DMS53 treated with DMSO at 0.1 percent for 48 hours (cell line): ENCODE measurements at regions not wholly inside any gene's neighbourhood (a gene's known extent, or its start where the extent isn't known, plus 50 kb on each side); places are given as distances from the start of the nearest gene placed in this dataset.
"Not testable (repeated sequence)": the region's sequence is repeated elsewhere in the genome, so short reads cannot be mapped to it uniquely, and the experiment has no call there.

ENCODE experiments used
- DNase-seq: peaks from one replicate; lab custom pipeline; 2025; ENCODE audit not compliant: unreplicated experiment; lab: John Stamatoyannopoulos, UW

- DNase-seq, result no peak
Measured at GRCh38 chr13:86840250-86841191, 830.6 kb upstream of the SLITRK5 start.

GRCh38 chr13:86841264-86841663 lies 829.9 kb upstream of the SLITRK5 start:
- no peak for DNase-seq

- no peak for DNase-seq
Measured at GRCh38 chr13:86846501-86846900, 824.7 kb upstream of the SLITRK5 start.

DNA sequence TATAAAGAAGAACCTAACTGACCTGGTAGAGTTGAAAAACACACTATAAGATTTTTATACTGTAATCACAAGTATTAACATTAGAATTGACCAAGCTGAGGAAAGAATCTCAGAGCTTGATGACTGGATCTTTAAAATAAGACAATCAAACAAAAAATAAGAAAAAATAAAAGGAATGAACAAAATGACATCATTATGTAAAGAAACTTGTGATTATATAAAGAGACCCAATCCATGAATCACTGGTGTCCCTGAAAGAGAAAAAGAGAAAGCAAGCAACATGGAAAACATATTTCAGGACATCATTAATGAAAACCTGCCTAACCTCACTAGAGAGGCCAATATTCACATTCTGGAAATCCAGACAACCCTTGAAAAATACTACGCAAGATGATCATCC lies 822.5 kb upstream of the SLITRK5 start:
- no peak for DNase-seq

GRCh38 chr13:86856991-86857390 lies 814.2 kb upstream of the SLITRK5 start:
- no peak for DNase-seq

- no peak for DNase-seq
Measured at GRCh38 chr13:86858216-86858615, 813.0 kb upstream of the SLITRK5 start.

DNA sequence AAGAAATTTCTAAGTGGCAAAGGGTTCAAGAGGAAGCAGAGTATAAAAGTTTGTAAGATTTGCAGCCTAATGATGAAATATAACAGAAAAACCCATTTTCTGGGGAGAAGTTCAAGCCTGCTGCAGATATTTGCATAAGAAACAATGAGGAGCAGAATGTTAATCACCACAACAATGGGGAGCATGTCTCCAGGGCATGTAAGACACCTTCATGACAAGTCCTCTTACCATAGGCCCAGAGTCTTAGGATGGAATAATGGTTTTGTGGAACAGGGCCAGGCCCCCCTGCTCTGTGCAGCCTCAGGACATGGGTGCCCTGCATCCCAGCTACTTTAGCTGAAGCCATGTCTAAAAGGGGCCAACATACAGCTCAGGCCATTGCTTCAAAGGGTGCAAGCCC lies 809.0 kb upstream of the SLITRK5 start:
- DNase-seq, result no peak

DNA sequence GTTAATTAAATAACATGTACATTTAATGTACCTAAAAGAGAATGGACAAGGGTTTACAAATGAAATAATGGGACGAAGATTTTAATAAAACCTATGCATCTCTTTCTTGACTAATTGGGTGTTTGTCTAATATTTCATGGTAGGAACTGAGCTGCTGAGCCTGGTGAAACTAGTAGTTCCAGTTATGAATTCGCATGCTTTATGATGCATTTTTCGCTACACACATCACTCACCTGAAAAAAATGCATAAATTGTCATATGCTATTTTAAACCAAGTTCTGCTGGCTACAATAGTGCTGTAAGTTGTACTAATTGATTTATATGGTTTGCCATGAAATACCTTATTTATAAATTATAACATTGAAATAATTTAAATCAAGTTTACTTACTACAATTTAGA lies 806.8 kb upstream of the SLITRK5 start:
- no peak for DNase-seq

- DNase-seq, result no peak
Measured at GRCh38 chr13:86870444-86870843, 800.7 kb upstream of the SLITRK5 start.

DNA sequence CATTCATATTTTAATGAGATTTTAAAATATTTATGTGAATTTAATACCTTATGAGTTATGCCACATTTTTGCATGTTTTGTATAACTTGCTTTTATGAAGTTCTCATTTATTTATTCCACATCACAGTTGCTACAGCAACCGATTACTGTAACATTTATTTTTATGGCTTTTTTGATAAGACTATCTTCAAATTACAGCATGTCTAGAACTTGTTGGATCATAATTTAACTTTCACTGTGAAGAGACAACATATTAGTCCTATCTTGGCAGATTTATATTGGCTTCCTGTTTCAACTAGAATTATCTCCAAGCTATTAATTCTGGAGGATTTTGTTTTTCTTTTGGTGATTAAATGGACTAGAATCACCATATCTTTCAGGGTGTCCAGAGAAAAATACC lies 793.7 kb upstream of the SLITRK5 start:
- no peak for DNase-seq

GRCh38 chr13:86878781-86879180 lies 792.4 kb upstream of the SLITRK5 start:
- no peak for DNase-seq

- no peak for DNase-seq
Measured at GRCh38 chr13:86881390-86881789, 789.8 kb upstream of the SLITRK5 start.

DNA sequence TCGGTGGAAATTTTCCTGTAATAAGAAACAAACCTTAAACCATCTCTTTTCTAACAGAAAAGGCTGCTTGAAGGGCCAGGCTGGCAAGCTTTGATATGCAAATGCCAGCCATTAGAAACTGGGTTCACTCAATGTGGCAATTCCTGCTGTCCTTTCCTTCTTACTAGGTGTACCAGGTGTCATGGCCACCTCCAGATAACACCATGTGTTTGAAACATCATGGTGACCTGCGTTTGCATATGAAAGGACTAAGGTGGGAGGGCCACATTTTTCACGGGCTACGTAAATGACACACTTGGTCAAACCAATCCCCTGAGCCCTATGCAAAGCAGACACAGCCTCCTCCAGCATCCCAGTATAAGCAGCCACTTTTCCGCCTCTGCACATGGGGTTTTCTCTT lies 789.1 kb upstream of the SLITRK5 start:
- no peak for DNase-seq

DNA sequence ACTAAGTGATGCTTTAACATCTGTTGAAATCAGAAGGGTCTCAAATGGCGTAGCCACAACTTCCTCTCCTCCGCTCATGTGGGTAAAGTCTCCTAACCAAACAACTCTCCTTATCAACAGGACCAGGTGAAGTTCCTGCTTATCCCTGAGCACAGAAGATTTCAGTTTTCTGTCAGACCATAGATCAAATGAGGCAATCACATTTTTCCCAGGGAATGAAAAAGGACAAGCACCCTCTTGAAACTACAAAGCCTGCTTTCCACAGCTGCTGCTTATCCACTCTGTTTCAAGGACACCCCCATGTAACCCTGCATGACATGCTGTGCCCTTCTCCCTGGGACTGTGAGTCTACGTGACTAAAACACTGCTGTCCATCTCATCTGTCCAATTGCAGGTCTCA lies 788.3 kb upstream of the SLITRK5 start:
- DNase-seq, result no peak

DNA sequence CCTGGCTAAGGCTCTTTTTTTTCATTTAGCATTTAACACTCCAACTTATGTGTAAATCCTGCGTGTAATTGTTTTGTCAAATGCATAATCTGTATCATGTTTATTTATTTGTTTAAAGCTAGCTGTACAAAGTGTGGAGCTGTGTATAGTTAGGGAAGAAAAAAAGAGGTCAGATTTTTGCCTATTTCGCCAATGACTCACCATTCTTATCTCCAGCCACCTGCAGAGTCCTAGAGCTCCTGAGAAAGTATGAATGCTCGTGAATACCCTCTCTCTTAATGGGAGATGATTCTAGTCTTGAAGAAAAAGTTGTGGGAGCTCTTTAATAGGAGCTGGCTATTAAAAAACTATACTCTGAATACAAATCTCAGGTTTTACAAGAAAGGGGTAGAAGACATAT lies 778.8 kb upstream of the SLITRK5 start:
- no peak for DNase-seq

GRCh38 chr13:86900906-86901305 lies 770.3 kb upstream of the SLITRK5 start:
- DNase-seq, result no peak

DNA sequence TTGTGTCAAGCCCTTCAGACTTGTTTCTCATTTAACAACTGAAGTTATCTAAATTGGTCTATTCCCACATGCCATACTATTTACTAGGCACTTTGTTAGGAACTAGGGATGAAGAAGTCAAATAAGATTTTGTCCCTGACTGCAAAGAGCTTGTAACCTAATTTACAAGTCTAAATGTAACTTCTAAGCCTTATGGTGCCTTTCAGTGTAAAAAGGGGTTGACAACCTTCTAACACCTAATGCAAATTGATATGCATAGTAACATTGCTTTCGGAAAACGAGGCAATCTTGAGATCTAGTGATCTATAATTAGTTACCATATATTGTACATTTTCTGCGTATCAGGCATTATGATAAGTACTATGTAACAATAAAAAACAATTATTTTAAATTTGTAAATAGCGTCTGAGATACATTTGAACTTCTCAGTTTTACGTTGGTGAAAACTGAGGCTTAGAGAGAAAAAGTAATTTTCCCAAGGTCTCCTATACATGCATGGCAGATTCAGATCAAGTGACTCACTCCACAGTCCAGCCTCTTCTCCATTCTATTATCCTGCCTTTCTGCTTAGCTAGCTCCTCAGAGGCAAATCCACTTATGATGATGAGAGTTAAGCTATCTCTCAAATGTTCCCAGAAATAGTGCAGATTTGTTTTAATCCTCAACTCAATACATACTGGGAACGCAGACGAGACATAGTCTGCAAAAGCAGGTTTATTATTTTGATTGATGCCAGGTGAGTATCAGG lies 764.9 kb upstream of the SLITRK5 start:
- DNase-seq, result no peak

DNA sequence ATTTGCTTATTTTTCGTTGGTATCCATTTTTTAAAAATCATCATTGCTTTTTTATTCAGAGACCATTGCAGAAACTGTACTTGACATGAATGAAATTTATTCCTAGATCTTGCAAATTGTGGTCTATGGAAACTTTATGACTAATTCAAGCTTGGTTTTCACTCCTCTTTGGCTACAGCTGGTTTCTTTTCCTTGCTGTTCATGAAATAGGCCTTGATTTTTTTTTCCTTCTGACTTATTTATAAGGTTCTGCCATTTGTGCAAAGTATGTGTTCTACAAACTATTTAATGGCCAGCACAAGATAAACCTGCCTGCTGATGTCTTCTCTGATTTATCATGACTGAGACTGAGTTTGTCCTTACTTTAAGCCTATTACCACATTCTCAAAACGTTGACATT lies 764.0 kb upstream of the SLITRK5 start:
- no peak for DNase-seq

- DNase-seq, result no peak
Measured at GRCh38 chr13:86909318-86909717, 761.9 kb upstream of the SLITRK5 start.

- DNase-seq, result no peak
Measured at GRCh38 chr13:86914757-86915156, 756.4 kb upstream of the SLITRK5 start.

- not testable (repeated sequence) for DNase-seq
Measured at GRCh38 chr13:86917438-86917837, 753.7 kb upstream of the SLITRK5 start.

GRCh38 chr13:86918682-86919081 lies 752.5 kb upstream of the SLITRK5 start:
- no peak for DNase-seq
